NK-92 (cell line): ENCODE measurements at regions not wholly inside any gene's neighbourhood (a gene's known extent, or its start where the extent isn't known, plus 50 kb on each side); places are given as distances from the start of the nearest gene placed in this dataset.
"Not testable (repeated sequence)": the region's sequence is repeated elsewhere in the genome, so short reads cannot be mapped to it uniquely, and the experiment has no call there.

Source experiments
- DNase-seq: peaks from one replicate; lab custom pipeline; 2025; ENCODE audit not compliant: unreplicated experiment; lab: John Stamatoyannopoulos, UW

DNA sequence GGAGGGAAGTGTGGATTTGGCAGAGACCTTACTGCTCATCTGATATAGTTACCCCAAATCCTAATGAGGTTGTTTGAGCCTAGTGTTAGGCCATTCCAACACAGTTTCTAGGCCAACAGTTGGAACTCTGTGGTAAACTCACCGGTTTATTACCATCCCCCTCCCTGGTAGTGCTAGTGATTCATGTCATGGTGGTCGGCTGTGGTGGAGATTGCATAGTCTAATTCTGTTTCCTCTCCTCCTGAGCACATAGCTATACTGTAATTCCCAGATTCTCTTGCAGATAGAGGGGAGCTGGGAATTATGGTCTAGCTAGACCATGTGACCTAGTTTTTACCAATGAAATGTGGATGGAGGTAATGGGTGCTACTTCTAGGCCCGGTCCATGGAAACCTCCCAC is 123.7 kb upstream of the KIF26B start:
- DNase-seq: no peak

DNA sequence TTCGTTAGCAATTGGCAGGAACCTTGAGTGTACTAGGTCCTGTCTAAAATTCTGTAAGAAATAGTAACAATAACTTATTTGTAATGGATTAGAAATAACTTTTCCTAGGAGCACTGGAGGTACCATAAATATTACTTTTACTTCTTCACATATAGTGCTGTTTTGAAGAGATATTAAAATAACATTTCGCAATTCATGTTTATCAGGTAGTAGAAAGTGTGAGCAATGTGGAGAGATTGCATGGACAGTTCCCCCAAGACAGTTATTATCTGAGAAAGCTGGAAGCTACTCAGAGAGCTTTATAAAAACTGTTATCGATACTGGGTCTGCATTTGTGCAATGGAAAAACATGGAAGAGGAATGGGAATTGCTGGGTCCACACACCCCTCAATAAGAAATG is 128.5 kb upstream of the KIF26B start:
- no peak for DNase-seq

GRCh38 chr1:245025525-245025924 is 129.3 kb upstream of the KIF26B start:
- DNase-seq: no peak

DNA sequence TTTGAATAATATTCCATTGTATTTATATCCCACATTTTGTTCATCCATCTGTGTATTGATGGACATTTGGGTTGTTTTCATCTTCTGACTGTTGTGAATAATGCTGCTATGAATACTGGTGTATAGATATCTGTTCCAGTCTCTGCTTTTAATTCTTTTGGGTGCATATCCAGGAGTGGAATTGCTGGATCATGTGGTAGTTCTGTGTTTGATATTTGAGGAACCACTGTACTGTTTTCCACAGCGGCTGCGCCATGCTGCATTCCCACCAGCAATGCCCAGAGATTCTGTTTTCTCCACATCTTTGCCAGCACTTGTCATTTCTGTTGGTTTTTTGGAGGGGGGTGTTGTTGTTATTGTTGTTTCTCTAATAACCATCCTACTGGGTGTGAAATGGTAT is 131.6 kb upstream of the KIF26B start:
- no peak for DNase-seq

DNA sequence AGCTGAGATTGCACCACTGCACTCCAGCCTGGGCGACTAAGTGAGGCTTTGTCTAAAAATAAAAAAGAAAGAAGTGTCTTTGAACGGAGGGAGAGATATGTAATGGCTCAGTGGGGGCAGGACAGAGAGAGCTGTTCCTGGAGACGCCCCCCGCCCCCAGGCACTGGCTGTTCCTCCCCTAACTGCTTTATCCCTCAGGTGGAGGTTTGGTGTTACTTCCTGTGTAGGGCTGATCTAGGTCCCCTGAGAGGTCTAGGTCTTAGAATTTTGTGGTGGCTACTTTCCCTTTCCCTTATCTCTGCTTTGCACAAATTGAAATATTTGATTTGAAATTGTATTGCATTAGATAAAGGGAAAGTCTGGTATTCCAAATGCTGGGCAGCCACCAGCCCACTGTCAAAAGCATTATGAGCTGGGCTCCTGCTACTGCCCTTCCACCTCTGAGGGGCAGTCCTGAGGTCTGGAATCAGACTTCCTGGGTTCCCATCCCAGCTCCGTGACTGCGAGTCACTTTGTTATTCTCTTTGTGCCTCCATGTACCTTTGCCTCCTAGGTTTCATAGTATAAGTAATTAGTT is 134.8 kb upstream of the KIF26B start:
- no peak for DNase-seq

- DNase-seq: no peak
Measured at GRCh38 chr1:245016700-245017099, 138.1 kb upstream of the KIF26B start.

DNA sequence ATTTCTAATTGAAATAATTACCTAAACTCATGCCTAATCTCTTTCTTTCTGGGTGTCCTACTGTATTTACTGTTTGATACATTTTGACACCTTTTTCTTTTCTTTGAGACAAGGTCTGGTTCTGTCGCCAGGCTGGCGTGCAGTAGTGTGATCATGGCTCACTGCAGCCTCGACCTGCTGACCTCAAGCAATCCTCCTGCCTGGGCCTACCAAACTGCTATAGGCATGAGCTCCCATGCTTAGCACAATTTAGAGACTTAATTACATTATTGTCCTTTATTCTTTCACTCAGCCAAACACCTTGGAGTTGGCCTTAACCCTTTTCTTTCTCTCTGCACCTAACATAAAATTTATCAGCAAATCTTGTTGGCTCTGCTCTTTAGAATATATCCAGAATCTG is 139.8 kb upstream of the KIF26B start:
- DNase-seq: no peak

DNA sequence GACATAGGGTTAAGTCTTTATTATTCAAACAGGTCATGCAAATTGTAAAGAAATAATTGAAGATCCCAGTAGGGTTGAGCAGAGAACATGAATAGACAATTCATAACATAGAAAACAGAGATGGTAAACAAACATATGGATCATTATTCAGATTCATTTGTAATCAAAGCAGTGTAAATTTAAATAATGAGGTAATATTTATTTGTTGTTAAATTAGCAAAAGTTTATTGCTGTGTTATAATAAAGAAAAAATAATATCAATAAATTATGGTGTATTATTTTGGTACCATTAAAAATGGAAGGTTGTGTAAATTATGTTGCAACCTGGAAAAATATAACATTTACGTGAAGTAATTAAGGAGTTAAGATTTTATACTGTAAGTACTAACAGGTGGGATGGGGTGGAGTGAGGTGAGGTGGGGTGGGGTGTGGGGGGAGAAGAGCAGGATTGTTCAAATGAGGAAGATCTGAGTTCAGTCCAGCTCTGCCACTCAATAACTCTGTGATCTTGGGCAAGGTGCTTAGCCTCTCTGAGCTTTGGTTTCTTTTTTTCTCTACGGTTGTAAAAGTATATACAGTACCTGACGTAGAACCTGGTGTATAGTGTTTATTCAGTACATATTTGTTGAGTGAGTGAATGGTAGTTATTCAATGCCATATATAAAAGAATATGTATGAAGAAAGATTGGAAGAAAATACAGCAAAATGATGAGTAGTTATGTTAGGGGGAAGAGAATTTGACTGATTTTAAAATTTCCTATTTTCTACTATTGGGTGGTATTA is 140.3 kb upstream of the KIF26B start:
- no peak for DNase-seq

DNA sequence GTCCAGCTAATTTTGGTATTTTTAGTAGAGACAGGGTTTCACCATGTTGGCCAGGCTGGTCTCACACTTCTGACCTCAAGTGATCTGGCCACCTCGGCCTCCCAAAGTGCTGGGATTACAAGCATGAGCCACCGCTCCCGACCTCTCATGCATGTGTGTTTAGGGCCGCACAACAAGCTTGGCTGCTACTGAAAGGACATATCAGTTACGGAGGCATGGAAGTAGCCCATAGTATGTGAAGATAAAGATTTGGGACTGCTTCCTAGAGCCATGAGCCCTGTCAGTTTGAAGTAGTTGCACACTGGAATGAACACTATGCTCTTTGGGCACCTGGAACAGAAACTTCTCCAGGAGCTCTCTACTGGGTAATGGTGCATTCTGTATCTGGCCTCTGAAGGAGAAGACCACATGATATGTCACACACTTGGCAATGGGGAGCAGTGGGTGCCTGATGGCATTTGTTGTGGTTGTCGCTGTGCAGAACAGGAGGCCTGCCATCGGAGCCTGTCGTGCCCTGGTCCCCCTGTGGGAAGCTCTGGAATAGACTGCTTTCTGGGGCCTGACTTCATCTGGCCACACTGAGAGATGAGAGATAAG is 144.7 kb upstream of the KIF26B start:
- no peak for DNase-seq

- no peak for DNase-seq
Measured at GRCh38 chr1:245008761-245009160, 144.4 kb upstream of the HNRNPU start.

- DNase-seq: no peak
Measured at GRCh38 chr1:245007852-245008251, 143.5 kb upstream of the HNRNPU start.

GRCh38 chr1:245003246-245003645 is 138.9 kb upstream of the HNRNPU start:
- DNase-seq: no peak

GRCh38 chr1:245001252-245001651 is 136.9 kb upstream of the HNRNPU start:
- no peak for DNase-seq

GRCh38 chr1:245000872-245001188 is 136.5 kb upstream of the HNRNPU start:
- DNase-seq: no peak

GRCh38 chr1:244999644-245000043 is 135.3 kb upstream of the HNRNPU start:
- DNase-seq: not testable (repeated sequence)

GRCh38 chr1:244998717-244999346 is 134.5 kb upstream of the HNRNPU start:
- no peak for DNase-seq

- no peak for DNase-seq
Measured at GRCh38 chr1:244995602-244996400, 131.5 kb upstream of the HNRNPU start.

GRCh38 chr1:244992833-244993232 is 128.5 kb upstream of the HNRNPU start:
- DNase-seq: no peak

- DNase-seq: no peak
Measured at GRCh38 chr1:244989813-244990212, 125.5 kb upstream of the HNRNPU start.

DNA sequence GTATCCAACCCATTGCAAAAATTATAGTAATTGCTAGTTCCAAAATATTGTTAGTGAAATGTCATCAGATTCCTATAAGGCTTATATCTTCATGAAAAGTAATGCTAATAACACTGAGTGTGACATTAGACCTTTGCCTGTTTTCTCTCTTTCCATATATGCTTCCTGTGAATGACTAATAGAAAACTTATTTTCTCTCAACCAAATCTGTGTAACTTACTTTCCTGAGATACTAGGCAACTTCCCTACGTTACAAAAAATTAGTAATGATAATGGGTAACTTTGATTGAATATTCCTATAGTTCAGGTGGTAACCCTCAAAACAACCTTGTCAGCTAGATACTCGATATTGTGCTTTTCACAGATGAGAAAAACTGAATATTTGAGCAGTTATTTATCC is 124.2 kb upstream of the HNRNPU start:
- DNase-seq: no peak

DNA sequence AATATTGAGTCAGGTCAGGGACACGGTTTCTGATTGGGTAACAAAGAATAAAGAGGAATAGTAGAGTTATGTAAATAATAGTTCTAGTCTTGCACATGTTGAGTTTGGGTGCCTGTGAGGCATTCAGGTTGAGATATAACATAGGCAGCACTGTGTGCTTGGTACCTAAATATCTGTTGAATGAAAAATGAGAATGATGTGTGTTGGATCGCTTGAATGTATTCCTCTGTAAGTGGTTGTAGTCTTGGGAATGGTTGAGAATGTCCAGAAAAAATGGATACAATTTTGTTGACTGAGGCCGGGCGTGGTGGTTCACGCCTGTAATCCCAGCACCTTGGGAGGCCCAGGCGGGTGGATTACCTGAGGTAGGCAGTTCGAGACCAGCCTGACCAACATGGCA is 116.3 kb upstream of the HNRNPU start:
- no peak for DNase-seq
